ENCODE measurements at regions not wholly inside any gene's neighbourhood (a gene's known extent, or its start where the extent isn't known, plus 50 kb on each side); places are given as distances from the start of the nearest gene placed in this dataset.

- H3K9me3 ChIP-seq (ENCODE audit: control insufficient read depth, insufficient read depth, low read length), result no peaks in the 10 kb centered on the region
- POLR2A ChIA-PET, result no interaction called here
- TF ChIP-seq CTCF (IDR thresholded peaks at IDR 0.05; ENCODE audit: low read depth, low read length), result no peak
These were observed 176.3 kb downstream of the MACROH2A1 start for GRCh38 chr5:135222771-135223170.

GRCh38 chr5:135222171-135222681, 176.8 kb downstream of the MACROH2A1 start:
- H3K4me3 ChIP-seq (ENCODE audit: low read depth, low read length), result no peak overlapping the region
- no peaks in the 10 kb centered on the region for H3K9me3 ChIP-seq (ENCODE audit: control insufficient read depth, insufficient read depth, low read length)
- DNase-seq (ENCODE audit: low read depth, low spot score), result no peak
- no peak for TF ChIP-seq CTCF (IDR thresholded peaks at IDR 0.05; ENCODE audit: low read depth, low read length)
- H3K27ac ChIP-seq (ENCODE audit: low read depth, low read length), result no peak overlapping the region
- POLR2A ChIA-PET, result no interaction called here
- CTCF ChIA-PET, result no interaction called here
- no peaks in the 10 kb centered on the region for H3K27me3 ChIP-seq (ENCODE audit: control insufficient read depth, insufficient read depth, low read length)

More at GRCh38 chr5:135222771-135223170, 176.3 kb downstream of the MACROH2A1 start:
- no peak overlapping the region for H3K4me3 ChIP-seq (ENCODE audit: low read depth, low read length)
- no peak overlapping the region for H3K27ac ChIP-seq (ENCODE audit: low read depth, low read length)
- H3K27me3 ChIP-seq (ENCODE audit: control insufficient read depth, insufficient read depth, low read length), result no peaks in the 10 kb centered on the region
- CTCF ChIA-PET, result no interaction called here
- no peak for DNase-seq (ENCODE audit: low read depth, low spot score)

GRCh38 chr5:135221696-135222095, 177.3 kb downstream of the MACROH2A1 start:
- no peak for DNase-seq (ENCODE audit: low read depth, low spot score)
- POLR2A ChIA-PET, result no interaction called here
- CTCF ChIA-PET, result no interaction called here
- Histone ChIP-seq H3K9me3 (ENCODE audit: control insufficient read depth, insufficient read depth, low read length) (no peaks in the 10 kb centered on the region), H3K4me3 (ENCODE audit: low read depth, low read length) (no peak overlapping the region), H3K27me3 (ENCODE audit: control insufficient read depth, insufficient read depth, low read length) (no peaks in the 10 kb centered on the region), H3K27ac (ENCODE audit: low read depth, low read length) (no peak overlapping the region)
- TF ChIP-seq CTCF (IDR thresholded peaks at IDR 0.05; ENCODE audit: low read depth, low read length), result no peak

- Histone ChIP-seq H3K4me3 (ENCODE audit: low read depth, low read length) (no peak overlapping the region), H3K27ac (ENCODE audit: low read depth, low read length) (no peak overlapping the region), H3K27me3 (ENCODE audit: control insufficient read depth, insufficient read depth, low read length) (no peaks in the 10 kb centered on the region), H3K9me3 (ENCODE audit: control insufficient read depth, insufficient read depth, low read length) (no peaks in the 10 kb centered on the region)
- TF ChIP-seq CTCF (IDR thresholded peaks at IDR 0.05; ENCODE audit: low read depth, low read length), result no peak
- DNase-seq (ENCODE audit: low read depth, low spot score), result no peak
- ChIA-PET CTCF (no interaction called here), POLR2A (no interaction called here)
These were observed 177.9 kb downstream of the MACROH2A1 start for GRCh38 chr5:135221187-135221473.

- no peak for TF ChIP-seq CTCF (IDR thresholded peaks at IDR 0.05; ENCODE audit: low read depth, low read length)
- no peak for DNase-seq (ENCODE audit: low read depth, low spot score)
- no peaks in the 10 kb centered on the region for H3K9me3 ChIP-seq (ENCODE audit: control insufficient read depth, insufficient read depth, low read length)
- ChIA-PET POLR2A (no interaction called here), CTCF (no interaction called here)
- no peaks in the 10 kb centered on the region for H3K27me3 ChIP-seq (ENCODE audit: control insufficient read depth, insufficient read depth, low read length)
- no peak overlapping the region for H3K4me3 ChIP-seq (ENCODE audit: low read depth, low read length)
- no peak overlapping the region for H3K27ac ChIP-seq (ENCODE audit: low read depth, low read length)
These were observed 178.4 kb downstream of the MACROH2A1 start for GRCh38 chr5:135220394-135221186.
